ENCODE measurements at regions not wholly inside any gene's neighbourhood (a gene's known extent, or its start where the extent isn't known, plus 50 kb on each side); places are given as distances from the start of the nearest gene placed in this dataset.

- no peaks in the 10 kb centered on the region for H3K9me3 ChIP-seq (replicated peaks in 1 of 2; ENCODE audit: control insufficient read depth in 2 of 2, insufficient read depth in 1 of 2, low read depth in 1 of 2, low read length in 2 of 2)
- H3K27ac ChIP-seq (replicated peaks; ENCODE audit: low read length) = no peak overlapping the region
- H3K23ac ChIP-seq (ENCODE audit: low read depth, low read length, poor library complexity) = no peak overlapping the region
- no peak overlapping the region for H3K18ac ChIP-seq (ENCODE audit: low read length)
- no peak overlapping the region for H2BK12ac ChIP-seq (ENCODE audit: low read length)
- H2BK120ac ChIP-seq (ENCODE audit: low read depth, low read length) = no peak overlapping the region
- no peaks in the 10 kb centered on the region for H3K27me3 ChIP-seq (ENCODE audit: control insufficient read depth in 3 of 3, insufficient read depth in 3 of 3, low read depth in 1 of 3, low read length in 3 of 3)
- no peaks in the 10 kb centered on the region for H3K4me1 ChIP-seq (ENCODE audit: control insufficient read depth in 2 of 2, insufficient read depth in 1 of 2, low read depth in 1 of 2, low read length in 2 of 2)
- H4K91ac ChIP-seq (ENCODE audit: low read depth, low read length, poor library complexity) = no peak overlapping the region
- no peak overlapping the region for H2BK5ac ChIP-seq (ENCODE audit: low read length)
- H3K79me1 ChIP-seq (ENCODE audit: low read depth, low read length) = no peaks in the 10 kb centered on the region
- H2AK5ac ChIP-seq (ENCODE audit: low read depth, low read length) = no peak overlapping the region
- H2AFZ ChIP-seq (ENCODE audit: low read length) = no peak overlapping the region
- H3K9ac ChIP-seq (ENCODE audit: low read depth, low read length, poor library complexity) = no peak overlapping the region
- no peak overlapping the region for H3K4ac ChIP-seq (ENCODE audit: low read length)
- H3K36me3 ChIP-seq (replicated peaks in 1 of 2; ENCODE audit: control insufficient read depth in 2 of 2, insufficient read depth in 2 of 2, low read length in 2 of 2) = no peaks in the 10 kb centered on the region
- H3K4me2 ChIP-seq (ENCODE audit: insufficient read depth, low read length, poor library complexity, severe bottlenecking) = no peak overlapping the region
- DNase-seq (ENCODE audit: low spot score) = no peak
- H3K4me3 ChIP-seq (ENCODE audit: low read length in 2 of 2) = no peak overlapping the region
- no peak overlapping the region for H4K8ac ChIP-seq (ENCODE audit: low read depth, low read length)
- no peak overlapping the region for H3K14ac ChIP-seq (ENCODE audit: low read length)
- H2BK15ac ChIP-seq (ENCODE audit: low read length) = no peak overlapping the region
Measured at GRCh38 chr18:44502790-44503189, 177.9 kb upstream of the SETBP1 start.

- Histone ChIP-seq H3K4me3 (ENCODE audit: low read length in 2 of 2) (no peak overlapping the region), H2AK5ac (ENCODE audit: low read depth, low read length) (no peak overlapping the region), H2BK12ac (ENCODE audit: low read length) (no peak overlapping the region), H3K4ac (ENCODE audit: low read length) (no peak overlapping the region), H2AFZ (ENCODE audit: low read length) (no peak overlapping the region), H4K8ac (ENCODE audit: low read depth, low read length) (no peak overlapping the region), H3K27ac (replicated peaks; ENCODE audit: low read length) (no peak overlapping the region), H3K18ac (ENCODE audit: low read length) (no peak overlapping the region), H2BK120ac (ENCODE audit: low read depth, low read length) (no peak overlapping the region), H3K14ac (ENCODE audit: low read length) (no peak overlapping the region), H3K4me1 (ENCODE audit: control insufficient read depth in 2 of 2, insufficient read depth in 1 of 2, low read depth in 1 of 2, low read length in 2 of 2) (no peaks in the 10 kb centered on the region), H3K79me1 (ENCODE audit: low read depth, low read length) (no peaks in the 10 kb centered on the region), H3K4me2 (ENCODE audit: insufficient read depth, low read length, poor library complexity, severe bottlenecking) (no peak overlapping the region), H3K27me3 (ENCODE audit: control insufficient read depth in 3 of 3, insufficient read depth in 3 of 3, low read depth in 1 of 3, low read length in 3 of 3) (no peaks in the 10 kb centered on the region), H3K36me3 (replicated peaks in 1 of 2; ENCODE audit: control insufficient read depth in 2 of 2, insufficient read depth in 2 of 2, low read length in 2 of 2) (no peaks in the 10 kb centered on the region), H2BK5ac (ENCODE audit: low read length) (no peak overlapping the region), H3K23ac (ENCODE audit: low read depth, low read length, poor library complexity) (no peak overlapping the region), H3K9me3 (replicated peaks in 1 of 2; ENCODE audit: control insufficient read depth in 2 of 2, insufficient read depth in 1 of 2, low read depth in 1 of 2, low read length in 2 of 2) (no peaks in the 10 kb centered on the region), H4K91ac (ENCODE audit: low read depth, low read length, poor library complexity) (no peak overlapping the region), H3K9ac (ENCODE audit: low read depth, low read length, poor library complexity) (no peak overlapping the region), H2BK15ac (ENCODE audit: low read length) (no peak overlapping the region)
- no CpG with 5 or more reads among the region's 1 CpG for WGBS, 2 donors (ENCODE audit: extremely low coverage in 2 of 2, insufficient read length in 2 of 2, insufficient replicate concordance in 1 of 2)
- DNase-seq (ENCODE audit: low spot score) = no peak
Measured at GRCh38 chr18:44503854-44504253, 176.8 kb upstream of the SETBP1 start.

GRCh38 chr18:44507729-44508325 lies 172.9 kb upstream of the SETBP1 start:
- Histone ChIP-seq H3K9me3 (replicated peaks in 1 of 2; ENCODE audit: control insufficient read depth in 2 of 2, insufficient read depth in 1 of 2, low read depth in 1 of 2, low read length in 2 of 2) (no peaks in the 10 kb centered on the region), H3K4ac (ENCODE audit: low read length) (no peak overlapping the region), H3K36me3 (replicated peaks in 1 of 2; ENCODE audit: control insufficient read depth in 2 of 2, insufficient read depth in 2 of 2, low read length in 2 of 2) (no peaks in the 10 kb centered on the region), H2AK5ac (ENCODE audit: low read depth, low read length) (no peak overlapping the region), H2AFZ (ENCODE audit: low read length) (peak overlapping the region; percentile 33), H4K8ac (ENCODE audit: low read depth, low read length) (no peak overlapping the region), H3K18ac (ENCODE audit: low read length) (no peak overlapping the region), H2BK12ac (ENCODE audit: low read length) (no peak overlapping the region), H3K4me3 (ENCODE audit: low read length in 2 of 2) (no peak overlapping the region), H3K4me2 (ENCODE audit: insufficient read depth, low read length, poor library complexity, severe bottlenecking) (no peak overlapping the region), H2BK15ac (ENCODE audit: low read length) (no peak overlapping the region), H3K23ac (ENCODE audit: low read depth, low read length, poor library complexity) (no peak overlapping the region), H3K79me1 (ENCODE audit: low read depth, low read length) (no peaks in the 10 kb centered on the region), H3K27ac (replicated peaks; ENCODE audit: low read length) (no peak overlapping the region), H3K4me1 (ENCODE audit: control insufficient read depth in 2 of 2, insufficient read depth in 1 of 2, low read depth in 1 of 2, low read length in 2 of 2) (no peaks in the 10 kb centered on the region), H2BK5ac (ENCODE audit: low read length) (no peak overlapping the region), H4K91ac (ENCODE audit: low read depth, low read length, poor library complexity) (no peak overlapping the region), H3K14ac (ENCODE audit: low read length) (no peak overlapping the region), H3K27me3 (ENCODE audit: control insufficient read depth in 3 of 3, insufficient read depth in 3 of 3, low read depth in 1 of 3, low read length in 3 of 3) (no peaks in the 10 kb centered on the region), H3K9ac (ENCODE audit: low read depth, low read length, poor library complexity) (no peak overlapping the region), H2BK120ac (ENCODE audit: low read depth, low read length) (no peak overlapping the region)
- DNase-seq (ENCODE audit: low spot score) = no peak
- WGBS, 2 donors (ENCODE audit: extremely low coverage in 2 of 2, insufficient read length in 2 of 2, insufficient replicate concordance in 1 of 2) = no CpG with 5 or more reads among the region's 6 CpGs

GRCh38 chr18:44508474-44508873 lies 172.2 kb upstream of the SETBP1 start:
- Histone ChIP-seq H3K4ac (ENCODE audit: low read length) (no peak overlapping the region), H3K79me1 (ENCODE audit: low read depth, low read length) (no peaks in the 10 kb centered on the region), H2AK5ac (ENCODE audit: low read depth, low read length) (no peak overlapping the region), H2AFZ (ENCODE audit: low read length) (no peak overlapping the region), H2BK12ac (ENCODE audit: low read length) (no peak overlapping the region), H4K8ac (ENCODE audit: low read depth, low read length) (no peak overlapping the region), H3K18ac (ENCODE audit: low read length) (no peak overlapping the region), H3K9me3 (replicated peaks in 1 of 2; ENCODE audit: control insufficient read depth in 2 of 2, insufficient read depth in 1 of 2, low read depth in 1 of 2, low read length in 2 of 2) (no peaks in the 10 kb centered on the region), H3K4me3 (ENCODE audit: low read length in 2 of 2) (no peak overlapping the region), H3K23ac (ENCODE audit: low read depth, low read length, poor library complexity) (no peak overlapping the region), H3K36me3 (replicated peaks in 1 of 2; ENCODE audit: control insufficient read depth in 2 of 2, insufficient read depth in 2 of 2, low read length in 2 of 2) (no peaks in the 10 kb centered on the region), H3K4me2 (ENCODE audit: insufficient read depth, low read length, poor library complexity, severe bottlenecking) (no peak overlapping the region), H2BK5ac (ENCODE audit: low read length) (no peak overlapping the region), H3K14ac (ENCODE audit: low read length) (no peak overlapping the region), H3K9ac (ENCODE audit: low read depth, low read length, poor library complexity) (no peak overlapping the region), H3K27me3 (ENCODE audit: control insufficient read depth in 3 of 3, insufficient read depth in 3 of 3, low read depth in 1 of 3, low read length in 3 of 3) (no peaks in the 10 kb centered on the region), H3K27ac (replicated peaks; ENCODE audit: low read length) (no peak overlapping the region), H4K91ac (ENCODE audit: low read depth, low read length, poor library complexity) (no peak overlapping the region), H2BK120ac (ENCODE audit: low read depth, low read length) (no peak overlapping the region), H2BK15ac (ENCODE audit: low read length) (no peak overlapping the region), H3K4me1 (ENCODE audit: control insufficient read depth in 2 of 2, insufficient read depth in 1 of 2, low read depth in 1 of 2, low read length in 2 of 2) (no peaks in the 10 kb centered on the region)
- no peak for DNase-seq (ENCODE audit: low spot score)
- no CpG with 5 or more reads among the region's 3 CpGs for WGBS, 2 donors (ENCODE audit: extremely low coverage in 2 of 2, insufficient read length in 2 of 2, insufficient replicate concordance in 1 of 2)
